GM18951 (cell line): ENCODE measurements at regions not wholly inside any gene's neighbourhood (a gene's known extent, or its start where the extent isn't known, plus 50 kb on each side); places are given as distances from the start of the nearest gene placed in this dataset.
"Not testable (repeated sequence)": the region's sequence is repeated elsewhere in the genome, so short reads cannot be mapped to it uniquely, and the experiment has no call there.

Experiments
- POLR2A ChIP-seq: IDR thresholded peaks from 4 replicates; pipeline ENCODE4 v1.6.1; 2011; ENCODE audit warnings: mild to moderate bottlenecking; ENCODE audit not compliant: insufficient read length, insufficient read depth; ENCODE audit errors: extremely low read depth
- in situ Hi-C: fragments of 300-500 bp; cut with MboI; formaldehyde crosslinking; loops from one replicate; pipeline ENCODE4 v1.12.0; 2022; ENCODE audit warnings: low sequenced_read_pairs, mixed read lengths, inconsistent platforms; ENCODE audit not compliant: unreplicated experiment

DNA sequence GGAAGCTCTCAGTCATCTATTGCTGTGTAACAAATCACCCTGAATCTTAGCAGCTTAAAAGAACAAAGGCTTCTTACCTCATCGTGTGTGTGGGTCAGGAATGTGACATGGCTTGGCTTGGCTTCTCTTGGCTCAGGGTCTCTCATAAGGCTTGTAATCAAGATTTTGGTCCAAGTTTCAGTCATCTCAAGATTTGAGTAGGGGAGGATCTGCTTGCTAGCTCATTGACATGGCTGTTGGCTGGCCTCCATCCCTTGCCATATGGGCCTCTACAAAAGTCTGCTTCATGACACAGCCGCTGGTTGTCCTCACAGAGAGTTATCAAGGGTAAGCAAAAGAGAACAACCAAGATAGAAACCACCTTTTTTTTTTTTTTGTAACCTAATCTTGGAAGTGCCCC is 207.7 kb downstream of the PTPRC start:
- no peak for TF ChIP-seq POLR2A

DNA sequence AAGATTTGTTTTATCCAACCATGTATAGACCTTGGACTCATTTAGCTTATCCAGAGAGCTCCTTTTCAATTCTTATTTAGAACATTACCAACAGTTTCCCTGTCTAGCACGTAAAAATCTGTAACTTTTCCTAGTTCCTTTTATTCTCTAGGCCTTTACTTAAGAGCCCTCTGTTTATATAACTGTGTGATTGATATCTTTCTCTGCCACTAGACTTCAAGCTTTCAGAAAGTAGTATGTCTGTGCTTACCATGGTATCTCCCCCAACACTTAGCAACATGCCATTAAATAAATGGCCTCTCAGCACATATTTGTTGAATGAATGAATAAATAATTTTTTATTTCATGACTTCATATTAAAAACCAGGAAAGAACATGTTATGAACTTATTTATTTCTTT is 209.4 kb downstream of the PTPRC start:
- in situ Hi-C loops, result no loop called here
- no peak for TF ChIP-seq POLR2A

More for the DNA sequence above, 207.7 kb downstream of the PTPRC start:
- in situ Hi-C loops, result no loop called here

DNA sequence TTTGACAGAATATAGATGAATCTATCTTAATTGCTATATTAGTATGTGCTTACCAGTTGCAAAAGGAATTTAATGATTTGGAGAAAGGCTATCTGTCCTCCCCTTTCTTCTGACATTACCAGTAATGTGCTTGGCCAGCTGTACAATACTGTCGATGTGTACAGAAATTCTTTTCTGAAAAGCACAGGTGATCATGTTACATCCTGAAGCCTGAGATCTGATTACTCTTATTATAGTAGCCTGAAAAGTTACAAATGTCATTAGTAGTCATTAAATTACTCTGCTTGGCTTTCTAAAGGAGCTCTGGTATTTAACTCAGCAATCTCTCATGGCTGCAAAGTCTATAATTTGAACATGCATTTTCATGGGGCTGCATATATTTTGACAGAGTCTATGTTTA is 209.8 kb downstream of the PTPRC start:
- in situ Hi-C loops, result no loop called here
- no peak for TF ChIP-seq POLR2A

GRCh38 chr1:198849093-198849492 is 210.3 kb downstream of the PTPRC start:
- TF ChIP-seq POLR2A, result no peak
- in situ Hi-C loops, result no loop called here

DNA sequence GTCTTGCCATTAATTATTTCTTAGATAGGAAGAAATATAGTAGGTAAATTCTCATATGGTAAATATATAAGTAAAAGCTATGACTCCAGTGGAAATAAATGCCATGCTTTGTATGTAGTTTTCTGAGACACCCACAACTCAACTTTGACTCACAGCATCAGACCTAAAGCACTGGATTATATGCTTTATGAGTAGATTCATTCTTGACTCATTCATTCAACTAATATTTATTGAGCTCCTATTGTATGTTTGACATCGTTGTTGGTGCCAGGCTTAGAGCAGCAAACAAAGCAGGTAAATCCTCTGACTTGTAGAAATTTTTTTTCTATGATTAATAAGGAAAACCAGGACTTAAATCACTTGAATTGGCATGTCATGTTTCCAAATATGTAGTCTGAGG is 211.4 kb downstream of the PTPRC start:
- in situ Hi-C loops, result no loop called here
- no peak for TF ChIP-seq POLR2A

DNA sequence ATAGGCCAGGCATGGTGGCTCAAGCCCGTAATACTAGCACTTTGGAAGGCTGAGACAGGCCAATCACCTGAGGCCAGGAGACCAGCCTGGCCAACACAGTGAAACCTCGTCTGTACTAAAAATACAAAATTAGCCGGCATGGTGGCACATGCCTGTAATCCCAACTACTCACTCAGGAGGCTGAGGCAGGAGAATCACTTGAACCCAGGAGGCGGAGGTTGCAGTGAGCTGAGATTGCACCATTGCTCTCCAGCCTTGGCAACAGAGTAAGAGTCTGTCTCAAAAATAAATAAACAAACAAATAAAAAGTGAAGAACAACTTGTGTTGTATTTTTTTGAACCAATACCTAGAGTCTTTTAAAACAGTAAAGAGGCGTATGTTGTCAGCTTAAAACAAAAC is 212.1 kb downstream of the PTPRC start:
- in situ Hi-C loops, result not testable (repeated sequence)

DNA sequence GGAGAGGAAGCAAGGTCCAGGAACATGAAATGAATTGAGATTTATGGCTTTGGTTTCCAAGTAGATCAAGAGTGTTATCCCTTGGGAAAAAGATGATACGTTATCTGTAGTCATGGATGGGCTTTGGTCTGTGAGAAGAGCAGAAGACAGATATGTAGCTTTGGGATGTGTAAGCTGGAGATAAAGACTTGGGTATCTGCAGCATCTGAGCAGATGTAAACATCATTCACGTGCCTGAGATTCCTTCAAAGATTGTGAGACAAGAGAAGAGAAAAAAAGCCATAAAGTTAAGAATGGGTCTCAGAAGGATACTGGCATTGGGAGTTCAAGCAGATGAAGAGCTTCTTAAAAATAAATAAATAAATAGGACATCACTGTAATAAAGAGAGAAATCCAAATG is 217.8 kb downstream of the PTPRC start:
- TF ChIP-seq POLR2A, result no peak

DNA sequence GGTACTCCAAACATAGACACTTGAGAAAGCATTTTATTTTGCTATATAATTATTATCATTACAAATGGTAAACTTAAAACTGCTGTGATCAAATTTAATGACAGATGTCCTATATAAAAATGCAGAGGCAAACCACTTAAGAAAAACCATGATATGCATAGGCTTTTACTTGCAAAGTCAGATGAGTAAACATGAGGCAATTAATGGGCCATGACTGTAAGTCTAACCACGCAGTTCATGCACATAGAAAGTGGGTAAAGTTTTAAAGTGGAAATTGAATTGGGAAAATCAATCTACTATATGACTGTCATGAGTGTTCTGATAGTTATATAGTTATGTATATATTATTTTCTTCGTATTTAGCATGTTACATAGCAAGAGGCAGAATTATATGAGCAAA is 219.2 kb downstream of the PTPRC start:
- in situ Hi-C loops, result no loop called here
- no peak for TF ChIP-seq POLR2A

More for the DNA sequence above, 217.8 kb downstream of the PTPRC start:
- in situ Hi-C loops, result no loop called here

DNA sequence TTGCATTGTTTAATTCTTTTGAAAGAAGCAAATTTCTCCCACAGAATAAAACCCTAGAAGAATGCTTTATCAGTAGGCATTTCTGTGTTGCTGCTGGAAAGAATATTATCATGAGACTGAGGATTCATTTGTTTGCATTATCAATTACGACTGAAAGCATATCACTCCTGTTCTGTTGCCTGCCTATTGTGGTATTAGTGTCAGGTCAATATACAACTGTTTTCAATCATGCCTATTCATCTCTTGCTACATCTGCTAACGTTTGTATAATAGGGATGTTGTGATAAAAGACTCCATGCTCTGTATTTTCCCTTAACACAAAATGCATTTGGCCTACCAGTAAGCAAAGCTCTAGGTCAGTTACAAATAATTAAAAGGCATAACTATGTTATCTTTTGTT is 221.5 kb downstream of the PTPRC start:
- no peak for TF ChIP-seq POLR2A
- in situ Hi-C loops, result no loop called here

DNA sequence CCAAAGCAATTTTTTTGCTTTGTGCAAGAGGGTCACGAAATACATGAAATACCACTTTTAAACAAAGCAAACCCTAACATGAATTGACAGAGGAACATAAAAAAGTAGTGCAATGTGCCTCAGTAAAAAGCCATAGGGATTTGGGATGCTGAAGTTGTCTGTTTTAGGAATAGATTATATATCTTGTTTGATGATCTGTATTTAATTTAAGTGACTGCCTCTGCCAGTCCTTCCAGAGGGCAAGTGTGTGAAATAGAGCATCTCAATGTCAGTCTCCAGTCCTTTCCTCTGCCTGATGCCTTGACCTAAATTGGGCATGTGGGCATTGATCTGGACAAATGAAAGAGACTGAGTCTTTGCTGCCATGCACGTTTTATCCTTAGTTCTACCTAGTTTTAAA is 222.8 kb downstream of the PTPRC start:
- in situ Hi-C loops, result no loop called here
- no peak for TF ChIP-seq POLR2A

DNA sequence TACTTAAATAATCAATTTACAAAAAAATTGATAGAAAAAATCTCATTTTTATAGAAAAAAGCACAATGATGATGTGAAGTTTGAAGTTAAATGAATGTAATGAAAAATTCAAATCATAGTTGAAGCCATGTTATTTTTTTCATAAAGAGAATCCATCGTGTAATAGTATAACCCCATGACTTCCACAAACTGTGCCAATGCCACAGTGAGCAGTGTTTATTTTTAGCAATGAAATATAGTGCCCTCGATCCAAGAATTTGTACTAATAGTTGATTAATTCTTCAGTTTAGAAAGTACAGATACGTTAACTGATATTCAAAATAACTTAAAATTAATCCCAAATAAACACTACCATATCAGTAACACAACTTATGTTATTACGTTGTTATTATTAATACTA is 225.9 kb downstream of the PTPRC start:
- TF ChIP-seq POLR2A, result no peak
- in situ Hi-C loops, result no loop called here

DNA sequence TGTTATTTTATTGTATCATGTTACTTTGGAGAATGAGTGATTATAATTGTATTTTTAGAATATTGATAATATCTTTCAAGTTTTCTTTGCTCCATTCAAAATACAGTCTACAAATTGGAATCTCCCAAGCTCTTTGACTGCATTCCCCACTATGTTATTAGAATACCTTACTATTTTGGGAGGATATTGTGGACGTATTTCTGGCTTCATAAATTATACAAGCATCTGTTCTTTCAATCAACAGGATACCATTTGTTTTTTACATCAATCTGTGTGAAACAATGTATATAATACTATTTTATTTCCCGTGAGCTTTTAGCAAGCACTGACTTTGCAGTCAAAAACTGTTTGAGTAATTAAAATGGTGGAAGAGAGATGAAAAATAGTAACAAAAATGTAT is 226.5 kb downstream of the PTPRC start:
- in situ Hi-C loops, result no loop called here
- no peak for TF ChIP-seq POLR2A

GRCh38 chr1:198867182-198867581 is 228.3 kb downstream of the PTPRC start:
- in situ Hi-C loops, result no loop called here
- no peak for TF ChIP-seq POLR2A

DNA sequence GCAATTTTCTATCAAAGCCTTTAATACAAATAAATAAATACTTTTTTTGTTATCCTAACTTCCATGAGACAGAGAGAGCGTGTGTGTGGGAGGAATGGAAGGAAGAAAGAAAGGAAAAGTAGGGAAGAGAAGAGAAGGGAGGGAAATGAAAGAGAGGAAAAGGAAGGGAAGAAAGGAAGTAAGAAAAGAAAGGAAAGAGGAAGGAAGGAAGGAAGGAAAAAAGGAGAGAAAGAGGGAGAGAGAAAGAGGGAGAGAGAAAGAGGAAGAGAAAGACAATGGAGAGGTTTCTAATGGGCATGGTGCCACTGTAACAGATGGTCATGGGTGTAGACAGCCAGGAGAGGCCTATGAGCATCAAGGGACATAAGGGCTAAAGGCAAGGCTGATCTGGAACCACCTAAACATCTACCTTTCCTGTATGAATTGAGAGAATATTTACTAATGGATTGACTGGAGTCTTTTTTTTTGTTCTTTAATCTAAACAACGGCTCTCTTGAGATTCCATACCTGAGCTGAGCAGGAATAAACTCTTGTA is 234.9 kb downstream of the PTPRC start:
- in situ Hi-C loops, result no loop called here
- no peak for TF ChIP-seq POLR2A

GRCh38 chr1:198876371-198876871 is 237.6 kb downstream of the PTPRC start:
- in situ Hi-C loops, result no loop called here
- no peak for TF ChIP-seq POLR2A
